Putamen (tissue), 1 donor: ENCODE measurements at regions not wholly inside any gene's neighbourhood (a gene's known extent, or its start where the extent isn't known, plus 50 kb on each side); places are given as distances from the start of the nearest gene placed in this dataset.
"Not testable (repeated sequence)": the region's sequence is repeated elsewhere in the genome, so short reads cannot be mapped to it uniquely, and the experiment has no call there.

Experiments
- DNase-seq: peaks from one replicate; pipeline ENCODE4 v3.0.0-alpha.2; 2016; ENCODE audit warnings: low spot score

DNA sequence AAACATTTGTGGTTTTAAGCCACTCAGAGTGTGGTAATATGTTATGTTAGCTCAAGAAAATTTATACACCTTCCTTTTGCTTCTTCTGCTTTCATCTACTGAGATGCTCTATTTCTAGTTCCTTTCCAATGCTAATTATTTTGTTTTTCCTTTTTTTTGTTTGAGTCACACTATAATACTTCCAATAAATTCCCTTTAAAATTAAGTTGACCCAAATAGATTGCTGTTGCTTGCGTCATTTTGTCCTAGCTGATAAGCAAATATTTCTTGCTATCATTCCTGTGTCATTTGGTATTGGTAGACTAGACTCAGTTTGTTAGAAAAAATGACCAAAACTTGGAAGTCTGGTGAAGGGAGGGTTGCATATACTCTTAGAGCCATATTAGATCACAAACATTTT lies 437.0 kb upstream of the CNTN6 start:
- no peak for DNase-seq

DNA sequence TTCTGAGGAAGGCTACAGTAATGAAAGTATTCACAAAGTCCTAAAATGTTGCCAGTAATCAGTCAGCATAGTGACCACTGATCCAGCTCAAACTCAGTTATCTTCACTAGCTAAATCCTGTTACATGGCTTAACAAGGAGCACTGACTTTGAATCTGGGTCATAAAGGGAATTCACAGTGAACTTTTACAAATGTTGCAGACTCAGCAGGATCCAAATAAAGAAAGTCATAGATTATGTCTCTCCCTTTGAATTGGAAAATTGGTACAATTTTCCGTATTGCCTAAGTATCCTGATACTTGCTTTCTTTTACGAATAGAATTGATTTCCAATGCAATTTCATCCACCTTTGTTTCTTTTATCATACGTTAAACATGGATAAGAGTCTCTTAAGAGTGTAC lies 431.5 kb upstream of the CNTN6 start:
- DNase-seq, result no peak

DNA sequence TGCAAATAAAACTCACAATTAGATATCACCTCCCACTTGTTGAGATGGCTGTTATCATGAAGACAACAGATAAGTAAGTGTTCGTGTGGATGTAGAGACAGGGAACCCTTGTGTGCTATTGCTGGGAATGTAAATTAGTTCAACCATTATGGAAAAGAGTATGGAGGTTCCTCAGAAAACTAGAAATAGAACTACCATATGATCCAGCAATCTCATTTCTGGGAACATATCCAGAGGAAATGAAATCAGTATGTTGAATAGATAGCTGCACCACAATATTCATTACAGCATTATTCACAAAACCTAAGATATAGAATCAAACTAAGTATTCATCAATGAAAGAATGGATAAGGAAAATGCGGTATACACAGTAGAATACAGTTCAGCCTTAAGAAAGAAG lies 418.7 kb upstream of the CNTN6 start:
- DNase-seq, result no peak

DNA sequence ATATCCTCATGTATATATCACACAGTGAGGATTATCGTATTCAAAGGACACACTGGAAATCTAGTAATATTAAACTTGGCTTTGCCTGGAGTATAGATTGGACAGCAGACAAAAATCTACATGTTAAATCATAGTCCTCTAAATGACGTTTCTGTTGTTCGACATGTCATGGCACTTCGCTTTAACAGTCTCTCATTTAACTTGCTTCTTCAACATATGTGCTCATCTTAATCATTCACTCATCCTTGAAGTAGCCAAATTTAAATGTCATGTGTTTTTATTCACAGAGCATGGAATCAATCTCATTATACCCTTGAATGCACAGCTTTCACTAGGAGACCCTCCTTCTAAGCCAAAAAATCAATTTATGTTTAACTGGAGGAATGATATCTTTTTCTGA lies 417.0 kb upstream of the CNTN6 start:
- no peak for DNase-seq

DNA sequence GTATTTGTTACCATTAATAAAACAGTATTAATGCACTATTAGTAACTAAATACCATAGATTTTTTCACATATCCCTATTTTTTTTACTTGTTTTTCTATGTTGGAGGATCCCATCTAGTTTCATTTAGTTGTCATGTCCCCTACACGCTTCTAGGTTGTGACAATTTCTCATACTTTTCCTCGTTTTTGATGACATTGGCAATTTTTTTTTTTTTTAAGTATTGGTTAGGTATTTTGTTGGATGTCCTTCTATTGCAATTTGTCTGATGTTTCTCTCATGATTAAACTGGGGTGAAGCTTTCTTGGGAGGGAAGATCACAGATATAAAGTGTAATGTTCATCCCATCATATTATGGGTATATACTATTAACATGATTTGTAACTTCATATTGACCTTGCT lies 409.1 kb upstream of the CNTN6 start:
- DNase-seq, result no peak

DNA sequence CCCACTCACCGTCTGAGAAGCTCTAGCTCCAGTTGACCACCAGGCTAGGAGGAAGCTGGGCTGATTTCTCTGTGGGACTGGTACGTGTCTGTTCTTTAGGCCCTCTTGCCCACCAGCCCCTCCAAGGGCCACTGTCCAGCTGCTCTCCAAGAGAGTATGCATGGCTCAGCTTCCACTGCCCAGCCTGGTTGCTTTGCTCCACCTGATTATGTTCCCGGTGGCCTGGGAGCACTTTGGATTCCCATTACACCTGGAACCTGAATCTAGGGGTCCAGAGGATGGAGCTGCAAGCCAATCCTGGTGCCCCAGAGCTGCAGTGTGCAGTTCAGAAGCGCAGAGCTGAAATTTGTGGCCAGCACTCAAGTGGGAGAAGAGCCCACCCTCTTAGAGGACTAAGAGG lies 402.1 kb upstream of the CNTN6 start:
- DNase-seq, result no peak

DNA sequence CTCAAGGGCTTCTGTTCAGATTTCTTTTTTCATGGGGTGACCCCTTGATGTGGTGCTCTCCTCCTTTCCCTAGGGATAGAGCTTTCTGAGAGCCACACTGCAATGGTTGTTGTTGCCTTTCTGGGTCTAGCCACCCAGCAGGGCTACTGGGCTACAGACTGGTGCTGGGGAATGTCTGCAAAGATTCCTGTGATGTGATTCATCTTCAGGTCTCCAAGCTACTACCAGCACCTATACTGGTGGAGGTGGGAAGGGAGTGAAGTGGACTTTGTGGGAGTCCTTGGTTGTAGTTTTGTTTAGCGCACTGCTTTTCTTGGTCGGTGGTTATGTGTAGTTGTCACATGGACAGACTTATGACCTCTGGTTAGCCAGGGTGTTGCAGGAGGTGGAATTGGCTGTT lies 392.3 kb upstream of the CNTN6 start:
- DNase-seq, result no peak

DNA sequence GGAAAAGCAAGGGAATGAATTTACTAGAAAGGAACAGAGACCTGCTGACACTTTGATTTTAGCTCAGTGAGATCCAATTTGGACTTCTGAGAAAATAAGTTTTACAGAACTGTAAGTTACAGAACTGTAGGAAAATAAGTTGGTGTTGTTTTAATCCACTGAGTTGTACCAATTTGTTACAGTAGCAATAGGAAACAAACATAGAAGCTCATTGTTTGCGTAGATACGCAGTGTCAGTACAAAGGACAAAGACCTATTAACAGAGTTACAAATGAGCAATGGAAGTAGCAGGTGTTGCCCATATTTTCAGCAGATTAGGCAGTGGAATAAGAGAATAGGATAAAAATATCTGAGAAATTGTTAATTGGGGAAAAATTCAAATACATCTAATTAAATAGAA lies 385.8 kb upstream of the CNTN6 start:
- peak; percentile 52 for DNase-seq

DNA sequence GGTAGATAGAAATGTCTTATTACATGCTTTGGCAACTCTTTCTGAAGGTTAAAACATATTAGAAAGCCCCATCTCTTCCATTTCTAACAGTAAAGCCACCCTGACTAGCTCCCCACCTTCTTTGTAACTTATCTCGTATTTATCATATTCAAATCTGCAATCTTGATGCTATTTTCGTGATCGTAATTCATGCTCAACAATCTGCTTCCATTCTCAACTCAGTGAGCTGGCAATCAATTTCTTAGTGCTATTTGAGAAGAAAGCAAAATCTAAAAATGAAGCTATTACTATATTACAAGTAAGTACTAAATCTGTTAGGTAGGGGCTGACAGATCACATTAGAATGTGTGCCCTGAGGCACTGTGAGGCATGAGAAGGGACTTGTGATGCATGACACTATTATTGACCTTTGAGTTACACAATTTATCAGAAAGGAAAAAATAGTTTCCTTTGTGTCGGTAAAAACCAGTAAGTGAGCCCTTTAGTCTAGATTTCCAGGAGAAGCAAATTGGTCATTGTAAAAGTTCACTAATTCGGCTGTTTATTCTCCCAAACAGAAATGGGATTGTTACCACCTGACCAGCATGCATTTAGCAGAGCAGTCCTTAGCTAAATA lies 379.7 kb upstream of the CNTN6 start:
- no peak for DNase-seq

DNA sequence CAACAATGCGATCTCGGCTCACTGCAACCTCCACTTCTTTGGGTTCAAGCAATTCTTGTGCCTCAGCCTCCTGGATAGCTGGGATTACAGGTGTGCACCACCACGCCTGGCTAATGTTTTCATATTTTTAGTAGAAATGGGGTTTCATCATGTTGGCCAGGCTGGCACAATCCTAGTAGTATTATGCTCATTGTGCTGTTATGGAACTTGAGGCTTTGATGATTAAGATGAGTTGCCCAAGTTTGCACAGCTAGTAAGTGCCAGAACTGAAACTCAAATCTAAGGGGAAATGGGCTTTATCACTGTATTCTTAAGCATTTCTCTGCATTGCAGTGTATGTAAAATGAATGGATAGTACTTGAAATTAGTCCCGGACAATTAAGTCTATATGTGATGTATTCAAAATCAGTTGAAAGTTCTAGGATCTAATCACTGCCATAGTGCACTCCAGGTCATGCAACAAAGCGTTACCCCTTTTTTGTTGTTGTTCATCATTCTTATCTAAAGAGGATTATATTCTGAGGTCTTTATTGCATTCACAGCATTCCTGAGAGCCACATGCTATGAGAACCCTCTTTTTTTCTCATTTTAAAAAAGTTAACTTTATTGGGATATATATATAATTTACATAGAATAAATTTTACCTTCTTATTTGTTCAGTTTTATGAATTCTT lies 378.7 kb upstream of the CNTN6 start:
- DNase-seq, result no peak

DNA sequence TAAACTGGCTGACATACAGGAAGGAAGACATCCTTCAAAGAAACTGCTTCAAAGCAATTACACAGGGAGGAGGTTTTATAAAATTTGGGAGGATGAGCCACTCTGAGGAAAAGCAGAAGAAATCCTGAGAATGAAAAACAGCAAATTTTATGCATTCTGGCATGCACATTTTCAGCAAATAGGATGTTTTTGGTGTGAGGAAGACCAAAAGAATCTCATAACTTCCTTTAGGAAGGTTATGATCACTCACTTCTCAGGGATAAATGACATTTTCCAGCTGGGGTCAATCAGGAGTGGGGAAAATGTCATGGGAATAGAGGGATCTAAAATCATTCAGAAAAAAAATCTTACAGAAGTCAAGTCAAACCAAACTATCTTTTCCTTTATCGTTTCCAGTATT lies 371.7 kb upstream of the CNTN6 start:
- no peak for DNase-seq

DNA sequence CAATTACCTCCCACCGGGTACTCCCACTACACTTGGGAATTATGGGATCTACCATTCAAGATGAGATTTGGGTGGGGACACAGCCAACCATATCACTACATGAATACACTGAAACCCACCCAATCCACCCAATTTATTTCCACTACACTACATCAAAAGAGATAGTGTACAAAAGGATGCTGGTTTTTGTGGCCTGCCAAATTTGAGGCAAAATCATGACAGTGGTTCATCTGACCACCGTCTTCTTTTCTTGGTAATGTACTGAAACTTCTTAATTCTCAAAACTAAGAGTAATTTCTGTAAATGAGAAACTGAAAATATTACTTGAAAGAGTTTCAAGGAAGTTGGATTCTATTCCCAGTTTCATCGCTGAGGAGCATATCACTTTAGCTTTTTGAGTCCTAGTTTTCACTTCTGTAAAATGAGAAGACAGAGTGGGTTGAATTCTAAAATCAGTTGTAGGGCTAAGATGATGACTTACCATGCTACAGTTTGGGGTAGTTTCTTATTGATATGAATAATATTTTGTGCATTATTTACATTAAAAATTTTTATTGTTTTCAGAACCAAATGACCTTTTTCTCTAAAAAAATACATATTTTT lies 360.4 kb upstream of the CNTN6 start:
- no peak for DNase-seq

DNA sequence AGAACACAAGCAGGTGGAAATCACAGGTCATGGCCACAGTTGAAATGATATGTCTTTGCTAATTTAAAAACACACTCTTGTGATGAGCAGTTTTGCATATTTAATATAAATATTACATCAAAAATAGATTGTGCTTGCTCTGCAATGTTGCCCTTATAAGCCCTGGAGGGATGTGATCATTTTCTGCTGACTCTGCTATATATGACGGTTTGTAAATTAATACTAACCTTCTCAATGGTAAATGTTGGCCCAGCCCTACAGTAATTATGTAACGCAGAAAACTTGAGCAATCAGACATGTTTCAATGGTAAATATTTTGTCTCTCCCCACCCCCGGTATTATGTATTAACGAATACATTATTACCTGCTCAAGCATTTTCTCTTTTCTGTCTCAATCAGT lies 359.5 kb upstream of the CNTN6 start:
- no peak for DNase-seq

DNA sequence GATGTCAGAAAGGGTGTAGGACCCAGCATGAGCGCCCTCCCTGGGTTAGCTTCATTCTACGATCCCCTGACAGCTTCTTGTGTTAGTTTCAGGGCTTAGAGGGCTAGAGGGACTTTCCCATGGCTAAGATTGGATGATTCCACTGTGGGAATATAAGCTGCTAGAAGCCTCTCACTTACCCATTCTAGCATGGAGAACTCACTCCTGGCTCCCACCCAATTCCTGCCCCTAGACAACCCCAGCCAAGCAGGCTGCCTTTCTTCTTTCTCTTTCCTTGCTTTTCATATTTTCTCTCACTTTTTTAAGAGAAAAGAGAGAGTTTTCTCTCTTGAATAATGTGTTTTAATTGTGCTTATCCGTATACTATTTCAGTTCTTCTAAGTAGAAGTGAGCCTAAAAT lies 335.1 kb upstream of the CNTN6 start:
- DNase-seq, result no peak

DNA sequence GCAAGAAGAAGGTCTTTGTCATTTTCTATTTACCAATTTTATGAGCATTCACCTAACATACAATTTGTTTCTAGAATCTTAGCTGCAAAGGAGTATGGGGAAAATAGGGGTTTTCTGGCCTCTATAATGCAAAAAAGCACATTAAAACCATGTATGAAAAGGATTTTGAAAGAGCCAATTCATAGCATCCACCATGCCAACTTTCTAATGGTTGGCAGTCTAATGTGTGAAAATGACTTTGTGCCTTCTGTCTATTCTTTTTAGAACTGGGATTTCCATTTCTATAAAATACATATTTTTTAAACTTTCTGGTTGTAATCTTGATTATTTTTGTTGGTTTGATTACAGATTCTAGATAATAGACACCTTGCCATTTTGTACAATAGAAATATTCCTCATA lies 333.7 kb upstream of the CNTN6 start:
- no peak for DNase-seq

DNA sequence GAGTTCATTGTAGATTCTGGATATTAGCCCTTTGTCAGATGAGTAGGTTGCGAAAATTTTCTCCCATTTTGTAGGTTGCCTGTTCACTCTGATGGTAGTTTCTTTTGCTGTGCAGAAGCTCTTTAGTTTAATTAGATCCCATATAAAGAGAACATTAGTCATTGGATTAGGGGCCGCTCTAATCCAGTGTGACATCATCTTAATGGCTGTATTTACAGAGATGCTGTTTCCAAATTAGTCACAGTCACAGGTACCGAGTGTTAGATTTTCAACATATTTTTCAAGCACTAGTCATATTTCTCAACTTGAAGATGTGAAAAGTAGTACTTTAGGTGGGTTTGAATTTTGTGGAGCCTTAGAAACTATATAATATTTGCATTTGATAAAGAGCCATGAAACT lies 319.4 kb upstream of the CNTN6 start:
- not testable (repeated sequence) for DNase-seq

DNA sequence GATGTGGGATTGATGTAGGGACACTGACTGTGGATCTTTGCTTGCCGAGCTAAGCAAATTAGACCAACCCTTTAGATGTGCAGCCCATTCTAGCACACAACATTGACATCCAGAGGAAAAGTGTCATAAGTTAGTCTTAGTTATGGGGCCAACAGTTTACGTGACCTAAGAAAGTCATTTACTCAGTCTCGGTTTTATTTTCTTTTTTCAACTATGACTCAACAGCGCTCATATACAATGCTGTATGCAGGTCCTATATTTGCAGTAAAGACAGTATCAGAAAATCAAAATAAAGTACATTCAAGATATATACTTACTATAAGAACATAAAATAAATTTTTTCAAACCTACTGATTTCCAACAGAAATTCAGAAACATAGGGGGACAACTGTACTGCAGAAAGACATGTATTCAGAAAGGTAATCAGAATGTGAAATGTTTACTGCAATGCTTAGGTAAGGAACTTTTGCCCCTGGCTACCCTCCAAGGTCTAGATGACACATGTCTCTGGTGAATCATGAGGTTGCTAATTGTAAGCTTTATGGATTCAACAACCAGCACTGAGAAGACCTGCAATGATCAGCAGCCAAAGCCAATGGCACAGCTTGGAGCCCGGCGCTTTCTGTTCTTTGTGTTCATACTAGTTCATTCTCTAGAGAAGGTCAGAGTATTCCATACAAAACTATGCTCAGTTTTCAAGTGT lies 317.5 kb upstream of the CNTN6 start:
- DNase-seq, result no peak

DNA sequence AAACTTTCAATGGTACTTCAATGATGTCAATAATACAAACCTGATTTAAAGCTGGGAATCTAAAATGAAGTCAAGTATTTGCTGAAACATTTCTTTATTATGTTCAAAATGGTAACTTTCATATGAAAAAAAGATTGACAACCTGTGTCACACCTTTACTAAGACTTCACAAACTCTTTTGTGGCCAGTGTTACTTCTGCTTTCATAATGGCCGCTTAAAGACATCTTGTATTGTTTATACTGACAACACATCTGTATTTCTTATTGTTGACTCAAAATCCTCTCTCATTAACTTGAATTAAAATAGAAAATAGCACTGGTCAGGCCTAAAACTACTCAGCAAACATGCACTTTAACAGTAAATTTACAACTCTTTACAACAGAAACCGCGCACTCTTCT lies 312.3 kb upstream of the CNTN6 start:
- no peak for DNase-seq

DNA sequence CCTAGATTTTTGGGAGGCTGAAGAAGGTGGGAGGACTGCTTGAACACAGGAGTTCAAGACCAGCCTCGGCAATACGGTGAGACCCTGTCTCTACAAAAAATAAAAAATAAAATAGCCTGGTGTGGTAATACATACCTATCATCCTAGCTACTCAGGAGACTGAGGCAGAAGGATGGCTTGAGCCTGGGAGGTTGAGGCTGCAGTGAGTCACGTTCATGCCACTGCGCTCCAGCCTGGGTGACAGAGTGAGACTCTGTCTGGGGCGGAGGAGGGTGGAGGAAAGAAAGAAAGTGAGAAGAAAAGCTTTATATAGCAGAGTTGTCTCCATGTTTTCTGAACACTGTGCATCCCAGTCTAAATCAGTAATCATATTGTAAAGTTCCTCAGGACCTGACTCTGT lies 301.4 kb upstream of the CNTN6 start:
- DNase-seq, result no peak

DNA sequence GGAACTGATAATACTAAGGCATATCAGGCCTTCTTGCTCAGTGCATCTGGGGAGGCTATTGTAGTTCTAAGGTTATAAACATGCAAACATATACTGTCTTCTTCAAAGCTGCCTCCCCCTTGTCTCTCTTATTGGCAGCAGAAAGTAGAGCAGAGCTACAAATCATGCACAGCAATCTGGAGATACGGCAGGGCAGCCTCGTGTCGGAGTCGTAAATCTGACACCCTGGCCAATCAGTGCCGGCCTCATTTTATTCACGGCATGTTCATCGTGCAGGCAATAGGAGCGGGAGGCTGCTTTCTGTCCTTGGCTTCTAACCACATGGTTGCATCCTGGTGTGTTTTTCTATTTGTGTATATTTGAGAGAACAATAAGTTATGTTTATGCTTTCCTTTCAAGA lies 300.2 kb upstream of the CNTN6 start:
- no peak for DNase-seq

DNA sequence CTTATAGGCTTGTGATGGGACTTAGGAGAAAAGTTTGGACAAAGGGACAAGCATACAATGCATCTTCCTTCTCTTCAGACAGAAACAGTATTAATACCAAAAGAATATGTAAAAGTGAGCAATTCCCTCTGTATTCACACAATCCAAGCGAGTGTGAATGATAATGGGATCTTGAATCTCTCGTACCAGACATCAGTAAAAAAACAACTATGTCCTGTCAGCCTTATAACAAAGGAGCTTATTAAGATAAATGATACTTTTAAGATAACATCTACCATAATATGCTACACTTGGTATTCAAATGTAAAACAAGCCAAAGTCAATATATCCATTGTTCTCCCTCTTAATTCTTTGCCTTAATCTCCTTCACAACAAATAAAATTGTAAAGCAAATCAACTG lies 288.6 kb upstream of the CNTN6 start:
- DNase-seq, result no peak

DNA sequence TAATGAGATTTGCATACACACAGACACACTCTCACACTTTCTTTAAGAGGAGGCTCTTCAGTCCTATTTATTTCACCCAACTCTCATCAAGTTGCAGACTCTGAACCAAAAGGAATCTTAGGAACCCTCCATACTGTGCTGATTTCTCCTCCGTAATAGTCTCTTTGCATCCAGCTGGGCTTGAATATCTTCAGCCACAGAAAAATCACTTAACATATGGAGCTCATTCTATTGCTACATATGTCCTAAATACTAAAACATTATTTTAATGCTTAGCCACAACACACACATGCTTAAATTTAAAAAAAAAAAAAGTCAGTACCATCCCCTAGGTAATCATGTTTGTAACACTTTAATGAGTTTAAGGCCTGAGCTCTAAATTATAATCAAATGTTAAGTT lies 287.5 kb upstream of the CNTN6 start:
- no peak for DNase-seq

DNA sequence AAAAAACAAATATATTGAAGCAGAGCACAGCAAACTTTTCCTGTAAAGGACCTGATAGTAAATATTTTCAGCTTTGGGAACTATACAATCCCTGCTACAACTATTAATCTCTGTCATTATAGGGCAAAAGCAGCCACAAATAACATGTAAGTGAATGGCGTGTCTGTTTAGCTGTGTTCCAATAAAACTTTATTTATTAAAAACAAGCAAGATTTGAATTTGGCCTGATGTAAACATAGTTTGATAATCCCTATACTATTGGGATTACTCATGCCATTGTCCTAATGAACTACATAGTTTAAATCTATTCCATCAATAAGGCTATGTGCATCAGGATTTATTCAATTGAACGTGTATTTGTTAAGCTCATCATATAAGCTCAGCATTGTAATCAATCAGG lies 286.8 kb upstream of the CNTN6 start:
- DNase-seq, result no peak
